Liver (tissue), 8 donors: ENCODE measurements at regions not wholly inside any gene's neighbourhood (a gene's known extent, or its start where the extent isn't known, plus 50 kb on each side); places are given as distances from the start of the nearest gene placed in this dataset.

Experiments
- DNase-seq: peaks from one replicate; pipeline ENCODE4 v3.0.0-alpha.2; 2017; ENCODE audit warnings: low spot score
- H3K27ac ChIP-seq, 2 donors: one replicate each; pipeline ENCODE4 v1.7.0; 2013; ENCODE audit warnings: inconsistent platforms in 2 of 2, low read length in 2 of 2, control low read depth in 1 of 2, low read depth in 1 of 2, mild to moderate bottlenecking in 1 of 2
- H3K27me3 ChIP-seq, 4 donors: one replicate each; pipeline versions ENCODE4 v1.6.1 to v1.7.0; 2013; ENCODE audit warnings: low read length in 3 of 4, inconsistent platforms in 1 of 4, mild to moderate bottlenecking in 1 of 4, moderate library complexity in 1 of 4; ENCODE audit not compliant: control insufficient read depth in 4 of 4, insufficient read depth in 4 of 4
- H3K36me3 ChIP-seq, 4 donors: one replicate each; pipeline versions ENCODE4 v1.6.1 to v1.7.0; 2013; ENCODE audit warnings: low read length in 3 of 4, mild to moderate bottlenecking in 3 of 4, low read depth in 1 of 4, moderate library complexity in 1 of 4; ENCODE audit not compliant: control insufficient read depth in 4 of 4, insufficient read depth in 3 of 4
- H3K4me1 ChIP-seq, 4 donors: one replicate each; pipeline versions ENCODE4 v1.6.1 to v1.7.0; 2013; ENCODE audit warnings: low read length in 3 of 4, mild to moderate bottlenecking in 3 of 4, moderate library complexity in 1 of 4; ENCODE audit not compliant: control insufficient read depth in 4 of 4, insufficient read depth in 4 of 4
- H3K4me3 ChIP-seq, 3 donors: one replicate each; pipeline versions ENCODE4 v1.6.1 to v1.7.0; 2013; ENCODE audit warnings: low read length in 3 of 3, control low read depth in 1 of 3, low read depth in 1 of 3, mild to moderate bottlenecking in 1 of 3
- H3K9ac ChIP-seq, 2 donors: one replicate each; pipeline ENCODE4 v1.7.0; 2013; ENCODE audit warnings: low read length in 2 of 2, mild to moderate bottlenecking in 2 of 2, moderate library complexity in 2 of 2, control low read depth in 1 of 2, low read depth in 1 of 2
- H3K9me3 ChIP-seq, 4 donors: one replicate each; pipeline versions ENCODE4 v1.6.1 to v1.7.0; 2013; ENCODE audit warnings: low read length in 3 of 4; ENCODE audit not compliant: control insufficient read depth in 4 of 4
- EGR1 ChIP-seq, 2 donors: IDR thresholded peaks; 2 replicates each; pipeline ENCODE4 v1.6.1; 2016 to 2018; ENCODE audit warnings: antibody characterized with exemption in 2 of 2, low read depth in 2 of 2
- FOXA1 ChIP-seq: IDR thresholded peaks from 2 replicates; pipeline ENCODE4 v1.6.1; 2016; ENCODE audit warnings: antibody characterized with exemption
- FOXA2 ChIP-seq: IDR thresholded peaks from 2 replicates; pipeline ENCODE4 v1.6.1; 2016; ENCODE audit warnings: antibody characterized with exemption
- GABPA ChIP-seq, 2 donors: IDR thresholded peaks in 1 of 2; conservative IDR thresholded peaks in 1 of 2; 2 replicates each; pipeline ENCODE4 v1.6.1; 2016; ENCODE audit warnings: antibody characterized with exemption in 2 of 2, mild to moderate bottlenecking in 1 of 2, moderate library complexity in 1 of 2
- HNF4A ChIP-seq, 2 donors: conservative IDR thresholded peaks; 2 replicates each; pipeline ENCODE4 v1.6.1; 2016; ENCODE audit warnings: antibody characterized with exemption in 2 of 2, mild to moderate bottlenecking in 2 of 2
- HNF4G ChIP-seq: IDR thresholded peaks from 2 replicates; pipeline ENCODE4 v1.6.1; 2016; ENCODE audit warnings: antibody characterized with exemption
- JUND ChIP-seq, 2 donors: IDR thresholded peaks; 2 replicates each; pipeline ENCODE4 v1.6.1; 2016; ENCODE audit warnings: antibody characterized with exemption in 2 of 2
- NR2F2 ChIP-seq: IDR thresholded peaks from 2 replicates; pipeline ENCODE4 v1.6.1; 2016; ENCODE audit warnings: antibody characterized with exemption
- RAD21 ChIP-seq, 2 donors: IDR thresholded peaks; 2 replicates each; pipeline ENCODE4 v1.6.1; 2016; ENCODE audit warnings: antibody characterized with exemption in 2 of 2, mild to moderate bottlenecking in 2 of 2
- RXRA ChIP-seq, 2 donors: IDR thresholded peaks; 2 replicates each; pipeline ENCODE4 v1.6.1; 2017 to 2018; ENCODE audit warnings: antibody characterized with exemption in 2 of 2, mild to moderate bottlenecking in 1 of 2
- SP1 ChIP-seq: IDR thresholded peaks from 2 replicates; pipeline ENCODE4 v1.6.1; 2018; ENCODE audit warnings: antibody characterized with exemption, mild to moderate bottlenecking
- YY1 ChIP-seq: IDR thresholded peaks from 2 replicates; pipeline ENCODE4 v1.6.1; 2016; ENCODE audit warnings: antibody characterized with exemption, mild to moderate bottlenecking
- WGBS: extraction: QIAGEN DNeasy Blood & Tissue Kit; methylation state at CpG from one replicate; pipeline ENCODE4 v1.1.7; 2013; 5-methylcytosine and 5-hydroxymethylcytosine counted together
- TF ChIP-seq, protein P1 (sequence below): IDR thresholded peaks from 2 replicates; pipeline ENCODE4 v1.6.1; 2016; ENCODE audit warnings: antibody characterized with exemption
- TF ChIP-seq, protein P2 (sequence below): IDR thresholded peaks from 2 replicates; pipeline ENCODE4 v1.6.1; 2016; ENCODE audit warnings: antibody characterized with exemption, mild to moderate bottlenecking
- TF ChIP-seq, protein P3 (sequence below): IDR thresholded peaks from 2 replicates; pipeline ENCODE4 v1.6.1; 2016; ENCODE audit warnings: antibody characterized with exemption
- TF ChIP-seq, protein P4 (sequence below): fragments of 150-350 bp; IDR thresholded peaks from 2 replicates; pipeline ENCODE4 v1.5.1; 2017; ENCODE audit warnings: improper control_type of control experiment, low read depth, low read length; ENCODE audit not compliant: missing input control
- TF ChIP-seq, protein P5 (sequence below): IDR thresholded peaks from 2 replicates; pipeline ENCODE4 v1.6.1; 2016; ENCODE audit warnings: antibody characterized with exemption
- donor health status: healthy.
- donor health status: healthy.
- donor health status: healthy.
- donor health status: healthy.
- donor health status: healthy.

DNA sequence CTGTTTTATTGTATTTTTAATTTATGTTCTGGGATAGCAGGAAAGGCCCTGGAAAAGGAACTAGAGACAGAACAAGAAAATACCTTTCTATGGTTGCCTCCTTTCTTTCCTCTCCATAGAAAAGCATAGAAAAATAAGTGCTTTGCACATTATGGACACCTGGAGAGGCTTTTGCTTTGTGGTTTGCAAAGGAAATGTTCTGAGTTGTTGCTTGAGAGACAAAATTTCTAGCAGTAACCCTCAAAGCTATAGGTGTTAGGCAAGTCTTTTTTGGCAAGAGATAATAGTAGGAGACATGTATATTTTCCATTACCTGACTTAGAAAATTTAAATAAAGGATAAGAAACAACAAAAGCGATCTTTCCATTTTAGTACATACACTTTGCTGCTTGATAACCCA is 378.6 kb upstream of the PRKCQ start:
- no peaks in the 10 kb centered on the region for H3K36me3 ChIP-seq
- no peaks in the 10 kb centered on the region for H3K27me3 ChIP-seq
- WGBS: 80% methylated on average over 1 of the region's 1 CpG
- no peaks in the 10 kb centered on the region for H3K4me1 ChIP-seq
- no peak overlapping the region for H3K4me3 ChIP-seq
- H3K27ac ChIP-seq: no peak overlapping the region
- no peak for DNase-seq
- TF ChIP-seq, protein P1, sequence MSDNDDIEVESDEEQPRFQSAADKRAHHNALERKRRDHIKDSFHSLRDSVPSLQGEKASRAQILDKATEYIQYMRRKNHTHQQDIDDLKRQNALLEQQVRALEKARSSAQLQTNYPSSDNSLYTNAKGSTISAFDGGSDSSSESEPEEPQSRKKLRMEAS: no peak
- TF ChIP-seq GABPA (IDR thresholded peaks at IDR 0.05 in 1 of 2, conservative IDR thresholded peaks at IDR 0.05 in 1 of 2): no peak
- peaks cover 0 to 2% (median 0%) of the 10 kb centered on the region in 4 donors for H3K9me3 ChIP-seq
- H3K9ac ChIP-seq: no peak overlapping the region

DNA sequence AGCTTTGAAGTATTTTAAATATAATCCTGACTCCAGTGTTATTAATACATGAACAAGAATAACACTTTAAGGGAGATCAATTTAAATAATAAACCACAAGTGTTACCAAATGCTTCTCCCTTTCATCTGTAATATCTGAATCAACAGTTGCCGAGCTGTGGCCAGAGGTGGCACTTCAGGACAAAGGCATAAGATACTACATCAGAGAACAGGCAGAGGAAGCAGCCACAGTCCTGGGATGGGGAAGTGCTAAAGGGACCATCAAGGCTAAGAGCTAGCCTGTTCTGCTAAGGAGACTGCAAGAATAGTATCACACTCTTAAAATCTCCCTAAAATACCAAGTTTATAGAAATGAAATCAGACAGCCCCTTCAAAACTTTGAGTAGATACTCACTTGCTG is 378.2 kb upstream of the PRKCQ start:
- no peak overlapping the region for H3K9ac ChIP-seq
- H3K27ac ChIP-seq: no peak overlapping the region
- 3% methylated on average over 1 of the region's 1 CpG for WGBS
- no peak for TF ChIP-seq EGR1 (IDR thresholded peaks at IDR 0.05; ENCODE audit: low read depth in 2 of 2)
- no peak for TF ChIP-seq HNF4A (conservative IDR thresholded peaks at IDR 0.05)
- no peak for TF ChIP-seq NR2F2
- no peak for TF ChIP-seq HNF4G
- TF ChIP-seq, protein P2, sequence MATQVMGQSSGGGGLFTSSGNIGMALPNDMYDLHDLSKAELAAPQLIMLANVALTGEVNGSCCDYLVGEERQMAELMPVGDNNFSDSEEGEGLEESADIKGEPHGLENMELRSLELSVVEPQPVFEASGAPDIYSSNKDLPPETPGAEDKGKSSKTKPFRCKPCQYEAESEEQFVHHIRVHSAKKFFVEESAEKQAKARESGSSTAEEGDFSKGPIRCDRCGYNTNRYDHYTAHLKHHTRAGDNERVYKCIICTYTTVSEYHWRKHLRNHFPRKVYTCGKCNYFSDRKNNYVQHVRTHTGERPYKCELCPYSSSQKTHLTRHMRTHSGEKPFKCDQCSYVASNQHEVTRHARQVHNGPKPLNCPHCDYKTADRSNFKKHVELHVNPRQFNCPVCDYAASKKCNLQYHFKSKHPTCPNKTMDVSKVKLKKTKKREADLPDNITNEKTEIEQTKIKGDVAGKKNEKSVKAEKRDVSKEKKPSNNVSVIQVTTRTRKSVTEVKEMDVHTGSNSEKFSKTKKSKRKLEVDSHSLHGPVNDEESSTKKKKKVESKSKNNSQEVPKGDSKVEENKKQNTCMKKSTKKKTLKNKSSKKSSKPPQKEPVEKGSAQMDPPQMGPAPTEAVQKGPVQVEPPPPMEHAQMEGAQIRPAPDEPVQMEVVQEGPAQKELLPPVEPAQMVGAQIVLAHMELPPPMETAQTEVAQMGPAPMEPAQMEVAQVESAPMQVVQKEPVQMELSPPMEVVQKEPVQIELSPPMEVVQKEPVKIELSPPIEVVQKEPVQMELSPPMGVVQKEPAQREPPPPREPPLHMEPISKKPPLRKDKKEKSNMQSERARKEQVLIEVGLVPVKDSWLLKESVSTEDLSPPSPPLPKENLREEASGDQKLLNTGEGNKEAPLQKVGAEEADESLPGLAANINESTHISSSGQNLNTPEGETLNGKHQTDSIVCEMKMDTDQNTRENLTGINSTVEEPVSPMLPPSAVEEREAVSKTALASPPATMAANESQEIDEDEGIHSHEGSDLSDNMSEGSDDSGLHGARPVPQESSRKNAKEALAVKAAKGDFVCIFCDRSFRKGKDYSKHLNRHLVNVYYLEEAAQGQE: no peak
- no peak for TF ChIP-seq YY1
- no peak for TF ChIP-seq RAD21 (IDR thresholded peaks at IDR 0.05)
- TF ChIP-seq SP1: no peak
- no peak for TF ChIP-seq FOXA2
- TF ChIP-seq, protein P3, sequence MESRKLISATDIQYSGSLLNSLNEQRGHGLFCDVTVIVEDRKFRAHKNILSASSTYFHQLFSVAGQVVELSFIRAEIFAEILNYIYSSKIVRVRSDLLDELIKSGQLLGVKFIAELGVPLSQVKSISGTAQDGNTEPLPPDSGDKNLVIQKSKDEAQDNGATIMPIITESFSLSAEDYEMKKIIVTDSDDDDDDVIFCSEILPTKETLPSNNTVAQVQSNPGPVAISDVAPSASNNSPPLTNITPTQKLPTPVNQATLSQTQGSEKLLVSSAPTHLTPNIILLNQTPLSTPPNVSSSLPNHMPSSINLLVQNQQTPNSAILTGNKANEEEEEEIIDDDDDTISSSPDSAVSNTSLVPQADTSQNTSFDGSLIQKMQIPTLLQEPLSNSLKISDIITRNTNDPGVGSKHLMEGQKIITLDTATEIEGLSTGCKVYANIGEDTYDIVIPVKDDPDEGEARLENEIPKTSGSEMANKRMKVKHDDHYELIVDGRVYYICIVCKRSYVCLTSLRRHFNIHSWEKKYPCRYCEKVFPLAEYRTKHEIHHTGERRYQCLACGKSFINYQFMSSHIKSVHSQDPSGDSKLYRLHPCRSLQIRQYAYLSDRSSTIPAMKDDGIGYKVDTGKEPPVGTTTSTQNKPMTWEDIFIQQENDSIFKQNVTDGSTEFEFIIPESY: no peak
- TF ChIP-seq FOXA1: no peak
- TF ChIP-seq JUND (IDR thresholded peaks at IDR 0.05): no peak
- TF ChIP-seq RXRA (IDR thresholded peaks at IDR 0.05): no peak
- TF ChIP-seq, protein P4, sequence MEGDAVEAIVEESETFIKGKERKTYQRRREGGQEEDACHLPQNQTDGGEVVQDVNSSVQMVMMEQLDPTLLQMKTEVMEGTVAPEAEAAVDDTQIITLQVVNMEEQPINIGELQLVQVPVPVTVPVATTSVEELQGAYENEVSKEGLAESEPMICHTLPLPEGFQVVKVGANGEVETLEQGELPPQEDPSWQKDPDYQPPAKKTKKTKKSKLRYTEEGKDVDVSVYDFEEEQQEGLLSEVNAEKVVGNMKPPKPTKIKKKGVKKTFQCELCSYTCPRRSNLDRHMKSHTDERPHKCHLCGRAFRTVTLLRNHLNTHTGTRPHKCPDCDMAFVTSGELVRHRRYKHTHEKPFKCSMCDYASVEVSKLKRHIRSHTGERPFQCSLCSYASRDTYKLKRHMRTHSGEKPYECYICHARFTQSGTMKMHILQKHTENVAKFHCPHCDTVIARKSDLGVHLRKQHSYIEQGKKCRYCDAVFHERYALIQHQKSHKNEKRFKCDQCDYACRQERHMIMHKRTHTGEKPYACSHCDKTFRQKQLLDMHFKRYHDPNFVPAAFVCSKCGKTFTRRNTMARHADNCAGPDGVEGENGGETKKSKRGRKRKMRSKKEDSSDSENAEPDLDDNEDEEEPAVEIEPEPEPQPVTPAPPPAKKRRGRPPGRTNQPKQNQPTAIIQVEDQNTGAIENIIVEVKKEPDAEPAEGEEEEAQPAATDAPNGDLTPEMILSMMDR: no peak
- TF ChIP-seq, protein P5, sequence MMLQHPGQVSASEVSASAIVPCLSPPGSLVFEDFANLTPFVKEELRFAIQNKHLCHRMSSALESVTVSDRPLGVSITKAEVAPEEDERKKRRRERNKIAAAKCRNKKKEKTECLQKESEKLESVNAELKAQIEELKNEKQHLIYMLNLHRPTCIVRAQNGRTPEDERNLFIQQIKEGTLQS: no peak
- no peak for TF ChIP-seq GABPA (IDR thresholded peaks at IDR 0.05 in 1 of 2, conservative IDR thresholded peaks at IDR 0.05 in 1 of 2)
- no peak for DNase-seq
- peaks cover 0 to 2% (median 0%) of the 10 kb centered on the region in 4 donors for H3K9me3 ChIP-seq
- no peaks in the 10 kb centered on the region for H3K36me3 ChIP-seq
- H3K27me3 ChIP-seq: no peaks in the 10 kb centered on the region
- no peaks in the 10 kb centered on the region for H3K4me1 ChIP-seq
- no peak overlapping the region for H3K4me3 ChIP-seq
